ENCODE measurements at regions not wholly inside any gene's neighbourhood (a gene's known extent, or its start where the extent isn't known, plus 50 kb on each side); places are given as distances from the start of the nearest gene placed in this dataset.

- TF ChIP-seq, protein P1, sequence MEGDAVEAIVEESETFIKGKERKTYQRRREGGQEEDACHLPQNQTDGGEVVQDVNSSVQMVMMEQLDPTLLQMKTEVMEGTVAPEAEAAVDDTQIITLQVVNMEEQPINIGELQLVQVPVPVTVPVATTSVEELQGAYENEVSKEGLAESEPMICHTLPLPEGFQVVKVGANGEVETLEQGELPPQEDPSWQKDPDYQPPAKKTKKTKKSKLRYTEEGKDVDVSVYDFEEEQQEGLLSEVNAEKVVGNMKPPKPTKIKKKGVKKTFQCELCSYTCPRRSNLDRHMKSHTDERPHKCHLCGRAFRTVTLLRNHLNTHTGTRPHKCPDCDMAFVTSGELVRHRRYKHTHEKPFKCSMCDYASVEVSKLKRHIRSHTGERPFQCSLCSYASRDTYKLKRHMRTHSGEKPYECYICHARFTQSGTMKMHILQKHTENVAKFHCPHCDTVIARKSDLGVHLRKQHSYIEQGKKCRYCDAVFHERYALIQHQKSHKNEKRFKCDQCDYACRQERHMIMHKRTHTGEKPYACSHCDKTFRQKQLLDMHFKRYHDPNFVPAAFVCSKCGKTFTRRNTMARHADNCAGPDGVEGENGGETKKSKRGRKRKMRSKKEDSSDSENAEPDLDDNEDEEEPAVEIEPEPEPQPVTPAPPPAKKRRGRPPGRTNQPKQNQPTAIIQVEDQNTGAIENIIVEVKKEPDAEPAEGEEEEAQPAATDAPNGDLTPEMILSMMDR (IDR thresholded peaks at IDR 0.05; ENCODE audit: low read length), result no peak
- TF ChIP-seq EZH2 (IDR thresholded peaks at IDR 0.05; ENCODE audit: borderline replicate concordance, low read length), result no peak
These were observed 135.6 kb upstream of the IRX4 start for GRCh38 chr5:2018390-2018724.

Measured in OCI-LY1 (cell line).